ENCODE measurements at regions not wholly inside any gene's neighbourhood (a gene's known extent, or its start where the extent isn't known, plus 50 kb on each side); places are given as distances from the start of the nearest gene placed in this dataset.

DNA sequence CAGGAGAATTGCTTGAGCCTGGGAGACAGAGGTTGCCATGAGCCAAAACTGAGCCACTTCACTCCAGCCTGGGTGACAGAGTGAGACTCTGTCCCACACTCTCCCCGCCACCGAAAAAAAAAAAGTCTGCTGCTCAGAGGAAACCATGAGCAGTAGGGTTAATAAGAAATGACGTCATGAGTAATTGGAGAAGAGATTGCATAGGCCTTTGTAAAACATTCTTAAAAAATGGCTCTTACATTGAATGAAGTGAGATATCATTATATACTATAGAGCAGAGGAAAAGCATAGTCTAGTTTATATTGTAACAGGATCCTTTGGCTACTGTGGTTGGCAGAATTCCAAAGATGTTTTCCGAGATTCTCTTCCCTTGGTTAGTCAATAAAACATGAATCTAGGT, 228.2 kb downstream of the PCDH20 start:
- TF ChIP-seq, protein P1, sequence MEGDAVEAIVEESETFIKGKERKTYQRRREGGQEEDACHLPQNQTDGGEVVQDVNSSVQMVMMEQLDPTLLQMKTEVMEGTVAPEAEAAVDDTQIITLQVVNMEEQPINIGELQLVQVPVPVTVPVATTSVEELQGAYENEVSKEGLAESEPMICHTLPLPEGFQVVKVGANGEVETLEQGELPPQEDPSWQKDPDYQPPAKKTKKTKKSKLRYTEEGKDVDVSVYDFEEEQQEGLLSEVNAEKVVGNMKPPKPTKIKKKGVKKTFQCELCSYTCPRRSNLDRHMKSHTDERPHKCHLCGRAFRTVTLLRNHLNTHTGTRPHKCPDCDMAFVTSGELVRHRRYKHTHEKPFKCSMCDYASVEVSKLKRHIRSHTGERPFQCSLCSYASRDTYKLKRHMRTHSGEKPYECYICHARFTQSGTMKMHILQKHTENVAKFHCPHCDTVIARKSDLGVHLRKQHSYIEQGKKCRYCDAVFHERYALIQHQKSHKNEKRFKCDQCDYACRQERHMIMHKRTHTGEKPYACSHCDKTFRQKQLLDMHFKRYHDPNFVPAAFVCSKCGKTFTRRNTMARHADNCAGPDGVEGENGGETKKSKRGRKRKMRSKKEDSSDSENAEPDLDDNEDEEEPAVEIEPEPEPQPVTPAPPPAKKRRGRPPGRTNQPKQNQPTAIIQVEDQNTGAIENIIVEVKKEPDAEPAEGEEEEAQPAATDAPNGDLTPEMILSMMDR (conservative IDR thresholded peaks at IDR 0.05; ENCODE audit: low read depth, low read length): no peak
- H3K4me3 ChIP-seq (ENCODE audit: low read depth, low read length): no peak overlapping the region
- DNase-seq (ENCODE audit: low read depth): no peak

DNA sequence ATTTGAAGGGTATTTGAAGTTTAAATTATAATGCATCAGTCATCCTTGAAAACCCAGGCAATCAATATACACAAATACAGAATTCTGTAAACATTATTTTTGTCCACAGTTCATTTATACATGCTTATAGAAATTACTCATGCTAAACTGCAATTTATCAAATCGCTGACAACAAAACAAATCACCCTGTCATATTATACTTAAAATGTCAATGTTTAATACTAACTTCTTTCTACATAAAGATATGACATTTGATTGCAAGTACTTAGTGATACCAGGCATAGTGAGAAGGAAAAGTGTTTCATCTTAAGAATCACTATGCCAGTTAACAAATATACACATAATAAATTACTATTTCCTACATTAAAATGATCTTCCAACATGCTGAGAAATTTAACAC, 232.0 kb downstream of the PCDH20 start:
- no peak for DNase-seq (ENCODE audit: low read depth)
- TF ChIP-seq, protein P1 (conservative IDR thresholded peaks at IDR 0.05; ENCODE audit: low read depth, low read length): no peak
- no peak overlapping the region for H3K4me3 ChIP-seq (ENCODE audit: low read depth, low read length)

DNA sequence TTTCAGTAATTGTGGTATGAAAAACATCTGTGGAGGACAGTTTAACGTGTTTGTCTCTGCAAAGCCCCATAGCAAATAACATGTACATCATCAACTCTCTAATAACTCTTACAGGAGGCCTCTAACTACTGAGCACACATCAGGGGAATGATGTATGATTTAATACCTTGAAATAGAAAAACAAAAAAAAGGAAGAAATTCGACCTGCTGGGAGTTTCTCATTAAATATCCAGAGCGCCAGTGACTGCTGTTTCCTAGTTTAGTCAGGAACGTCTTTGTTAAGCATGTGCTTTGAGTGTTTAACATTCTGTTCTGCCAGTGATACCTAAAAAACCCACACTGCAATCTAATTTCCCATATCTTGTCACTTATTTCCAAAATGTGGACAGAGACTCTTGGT, 235.4 kb downstream of the PCDH20 start:
- TF ChIP-seq, protein P1 (conservative IDR thresholded peaks at IDR 0.05; ENCODE audit: low read depth, low read length): no peak
- H3K4me3 ChIP-seq (ENCODE audit: low read depth, low read length): no peak overlapping the region
- DNase-seq (ENCODE audit: low read depth): no peak

DNA sequence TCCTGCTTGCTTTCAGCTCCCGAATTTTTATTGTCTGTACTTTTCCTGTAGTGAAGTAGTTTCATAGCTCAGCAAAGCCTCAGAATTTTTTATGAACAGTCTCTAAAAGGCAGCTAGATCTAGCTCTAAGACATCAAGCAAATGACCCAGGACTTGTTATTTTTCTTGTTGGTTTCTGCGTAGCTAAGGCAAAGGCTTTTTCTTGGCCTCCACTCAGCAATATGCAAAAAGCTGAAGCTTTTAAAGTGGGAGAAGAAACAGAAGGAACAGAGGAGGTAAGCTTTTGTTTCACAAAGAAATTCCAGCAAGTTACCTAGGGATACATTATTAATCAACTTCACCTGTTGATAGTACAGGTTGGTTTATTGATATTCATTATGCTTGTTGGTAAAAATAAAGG, 235.9 kb downstream of the PCDH20 start:
- TF ChIP-seq, protein P1 (conservative IDR thresholded peaks at IDR 0.05; ENCODE audit: low read depth, low read length): no peak
- H3K4me3 ChIP-seq (ENCODE audit: low read depth, low read length): no peak overlapping the region

DNA sequence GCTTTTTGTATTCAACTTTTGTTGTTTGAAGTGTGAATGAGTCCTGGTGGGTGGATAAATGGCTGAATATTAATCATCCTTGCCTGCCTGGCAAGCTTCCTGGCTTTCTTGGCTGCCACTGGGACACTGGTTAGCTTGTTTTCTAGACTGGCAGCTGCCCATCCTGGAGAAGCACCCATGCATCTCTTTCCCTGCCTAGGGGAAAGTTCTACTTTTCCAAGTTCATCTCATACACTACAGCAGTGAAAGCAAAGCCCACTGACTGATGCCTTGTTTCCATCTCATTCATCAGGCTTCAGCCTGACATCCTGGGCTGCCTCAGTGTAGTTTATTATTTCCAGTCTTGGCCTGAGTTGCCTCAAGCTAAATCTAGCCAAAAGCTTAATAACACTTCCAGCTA, 244.8 kb downstream of the PCDH20 start:
- TF ChIP-seq, protein P1 (conservative IDR thresholded peaks at IDR 0.05; ENCODE audit: low read depth, low read length): no peak
- no peak for DNase-seq (ENCODE audit: low read depth)

More for the DNA sequence above, 235.9 kb downstream of the PCDH20 start:
- DNase-seq (ENCODE audit: low read depth): no peak

DNA sequence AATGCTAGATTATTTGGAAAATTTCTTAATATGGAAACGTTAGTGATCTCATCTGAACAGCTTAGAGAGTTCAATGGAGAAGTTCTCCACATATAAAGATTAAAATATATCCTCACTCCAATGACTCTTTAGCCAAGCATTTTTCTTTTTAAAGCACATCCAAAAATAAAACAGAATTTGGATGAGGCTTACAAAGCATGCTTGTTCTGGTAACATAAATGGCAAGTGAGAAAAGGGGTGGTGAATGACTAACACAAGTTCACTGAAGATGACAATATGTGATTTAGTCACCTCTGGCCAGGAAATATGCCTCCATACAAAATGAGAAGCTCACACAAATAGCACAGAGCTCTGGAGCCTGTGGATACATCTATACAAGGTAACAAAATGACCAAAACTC, 253.0 kb downstream of the PCDH20 start:
- TF ChIP-seq, protein P1 (conservative IDR thresholded peaks at IDR 0.05; ENCODE audit: low read depth, low read length): no peak
- H3K4me3 ChIP-seq (ENCODE audit: low read depth, low read length): no peak overlapping the region
- DNase-seq (ENCODE audit: low read depth): no peak

More for the DNA sequence above, 244.8 kb downstream of the PCDH20 start:
- H3K4me3 ChIP-seq (ENCODE audit: low read depth, low read length): no peak overlapping the region

DNA sequence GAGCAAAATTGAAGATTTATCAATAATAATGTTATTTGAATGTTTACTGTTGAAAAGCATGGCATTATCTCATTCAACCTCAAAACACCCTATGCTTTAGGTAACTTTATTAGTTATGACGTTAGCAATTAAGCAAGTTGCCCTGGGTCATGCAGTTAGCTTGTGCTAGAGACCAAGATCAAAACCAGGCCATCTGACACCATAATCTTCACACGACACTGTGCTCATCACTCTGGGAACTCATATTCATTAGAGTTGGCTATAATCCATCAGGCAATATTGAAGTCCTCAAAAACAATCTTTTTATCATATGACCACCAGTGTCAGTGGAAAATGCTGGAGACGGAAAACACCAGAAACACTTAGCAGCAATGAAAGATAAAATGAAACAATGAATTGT, 253.5 kb downstream of the PCDH20 start:
- no peak overlapping the region for H3K4me3 ChIP-seq (ENCODE audit: low read depth, low read length)
- TF ChIP-seq, protein P1 (conservative IDR thresholded peaks at IDR 0.05; ENCODE audit: low read depth, low read length): no peak
- no peak for DNase-seq (ENCODE audit: low read depth)

All from choroid plexus epithelial cell (primary cell).